Mucosa of gallbladder (tissue), 1 donor: ENCODE measurements at regions not wholly inside any gene's neighbourhood (a gene's known extent, or its start where the extent isn't known, plus 50 kb on each side); places are given as distances from the start of the nearest gene placed in this dataset.
"Not testable (repeated sequence)": the region's sequence is repeated elsewhere in the genome, so short reads cannot be mapped to it uniquely, and the experiment has no call there.

Experiments used
- DNase-seq: peaks from one replicate; pipeline ENCODE4 v3.0.0-alpha.2; 2020; ENCODE audit warnings: low spot score
- donor health status: DM: no; HTN: no; CAD: no.

DNA sequence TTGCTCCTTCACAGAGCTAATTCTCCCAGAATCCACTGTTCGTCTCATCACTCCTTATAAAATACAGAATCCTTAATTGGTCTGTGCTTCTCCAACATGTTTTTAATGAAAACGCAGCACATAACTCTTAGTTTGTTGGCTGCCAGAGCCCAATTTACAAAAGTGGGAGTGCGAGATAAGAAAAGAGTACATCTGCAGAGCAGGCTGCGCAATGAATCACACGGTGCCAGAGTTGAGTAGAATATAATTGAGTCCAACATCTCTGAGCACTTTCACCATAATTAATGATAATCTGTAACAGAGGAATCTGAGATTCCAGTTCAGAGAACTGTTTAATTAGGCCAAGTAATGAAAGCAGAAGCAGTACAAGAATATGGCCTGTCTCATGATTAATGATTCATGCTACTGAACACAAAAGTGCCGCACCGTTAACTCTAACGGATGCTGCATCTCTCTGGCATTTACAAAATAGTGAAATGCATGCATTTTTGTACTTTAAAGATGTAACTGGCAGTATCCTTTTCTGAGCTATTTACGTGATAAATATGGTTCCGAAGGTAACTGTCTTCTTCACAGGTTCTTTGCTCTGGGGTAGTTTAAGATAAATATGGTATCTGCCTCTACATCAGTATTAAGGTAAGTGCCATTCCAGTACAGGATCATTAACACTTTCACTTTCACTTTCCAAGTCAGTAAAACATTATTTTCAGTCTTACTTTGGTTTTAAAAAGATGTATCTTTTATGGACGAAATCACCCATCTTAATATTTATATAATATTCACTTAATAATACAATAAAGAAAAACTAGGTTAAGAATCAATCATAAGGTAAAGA lies 785.6 kb downstream of the NR4A2 start:
- DNase-seq, result no peak

DNA sequence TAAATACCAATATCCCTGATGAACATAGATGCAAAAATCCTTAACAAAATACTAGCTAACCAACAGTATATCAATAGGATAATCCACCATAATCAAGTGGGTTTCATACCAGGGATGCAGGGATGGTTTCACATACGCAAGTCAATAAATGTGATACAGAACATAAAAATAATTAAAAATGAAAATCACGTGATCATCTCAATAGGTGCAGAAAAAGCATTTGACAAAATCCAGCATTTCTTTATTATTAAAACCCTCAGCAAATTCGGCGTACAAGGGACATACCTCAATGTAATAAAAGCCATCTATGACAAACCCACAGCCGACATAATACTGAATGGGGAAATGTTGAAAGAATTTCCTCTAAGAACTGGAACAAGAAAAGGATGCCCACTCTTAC lies 793.5 kb downstream of the NR4A2 start:
- not testable (repeated sequence) for DNase-seq

DNA sequence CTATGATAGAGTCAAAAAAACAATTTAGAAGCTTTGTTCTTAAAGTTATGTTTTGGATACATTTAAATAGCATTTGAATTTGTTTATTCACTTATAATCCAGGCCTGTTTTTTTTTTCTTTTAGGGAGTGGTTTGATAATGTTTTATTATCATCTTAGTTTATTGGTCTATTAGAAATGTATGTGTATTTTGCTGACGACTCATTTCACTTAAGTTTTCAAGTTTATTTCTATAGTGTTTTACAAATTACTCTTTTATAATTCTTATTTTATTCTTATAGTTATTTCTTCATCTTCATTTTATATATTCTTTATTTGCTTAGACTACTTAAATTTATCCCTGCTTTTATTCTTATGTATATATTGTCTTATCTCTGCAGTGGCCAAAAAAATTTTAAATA lies 804.5 kb downstream of the NR4A2 start:
- no peak for DNase-seq

DNA sequence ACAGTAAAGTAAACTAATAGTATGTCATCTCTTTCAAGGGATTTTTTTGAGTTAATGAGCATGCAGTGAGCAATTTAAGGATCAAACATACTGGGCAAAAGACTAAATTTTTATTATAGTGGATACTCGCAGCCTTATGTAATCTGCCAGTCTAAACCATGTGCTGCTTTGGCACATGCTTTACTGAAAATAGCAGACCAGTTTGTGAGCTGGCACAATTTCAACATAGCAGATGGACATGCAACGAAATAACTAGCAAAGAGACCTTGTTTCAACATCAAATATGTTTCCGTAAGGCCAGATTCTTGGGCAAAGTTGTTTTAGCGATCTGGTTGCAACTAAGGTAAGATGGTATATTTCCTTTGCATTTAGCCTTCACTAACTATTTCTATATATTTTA lies 807.3 kb downstream of the NR4A2 start:
- DNase-seq, result no peak

- DNase-seq, result no peak
These were observed 812.9 kb downstream of the NR4A2 start for GRCh38 chr2:155519529-155520130.

GRCh38 chr2:155518094-155518493 lies 814.4 kb downstream of the NR4A2 start:
- no peak for DNase-seq

DNA sequence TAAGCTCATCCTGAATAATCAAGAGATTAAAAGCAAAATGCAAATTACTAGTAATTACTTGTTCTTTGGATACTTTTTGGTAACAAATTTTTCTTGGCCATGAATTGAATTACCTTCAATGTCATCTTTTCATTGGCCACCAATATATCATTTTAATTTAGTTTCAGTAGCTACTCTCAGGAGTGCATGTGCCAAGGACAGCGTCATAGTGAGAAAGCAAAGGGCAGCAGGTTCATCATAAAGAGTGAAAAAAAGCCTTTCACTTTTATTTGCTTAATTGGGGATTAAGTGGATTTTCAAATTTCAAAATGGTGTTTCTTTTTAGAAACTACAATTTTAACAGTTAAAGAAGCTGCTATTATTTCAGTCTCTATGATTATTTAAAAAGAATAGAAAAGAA lies 815.2 kb downstream of the NR4A2 start:
- DNase-seq, result no peak

GRCh38 chr2:155513248-155513647 lies 814.8 kb downstream of the KCNJ3 start:
- DNase-seq, result no peak

GRCh38 chr2:155502766-155503165 lies 804.3 kb downstream of the KCNJ3 start:
- no peak for DNase-seq

DNA sequence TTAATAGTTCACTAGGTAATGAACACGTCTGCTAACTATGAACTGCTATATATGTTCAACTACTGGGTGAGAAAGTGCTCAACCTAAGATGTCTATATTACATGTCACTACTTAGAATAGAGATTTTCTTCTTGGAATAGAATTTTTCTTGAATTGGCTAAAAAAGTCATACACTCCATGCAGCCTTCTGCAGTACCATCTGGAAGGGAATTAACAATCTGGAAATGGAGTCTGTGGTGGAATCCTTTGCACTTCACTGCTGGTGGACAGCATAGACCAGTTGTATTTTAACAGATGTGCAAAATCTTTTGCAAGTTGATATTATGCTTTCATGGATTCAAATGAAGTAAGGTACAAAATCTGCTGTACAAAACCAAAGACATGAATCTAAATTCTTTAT lies 799.6 kb downstream of the KCNJ3 start:
- no peak for DNase-seq

GRCh38 chr2:155494744-155495143 lies 796.2 kb downstream of the KCNJ3 start:
- DNase-seq, result no peak

DNA sequence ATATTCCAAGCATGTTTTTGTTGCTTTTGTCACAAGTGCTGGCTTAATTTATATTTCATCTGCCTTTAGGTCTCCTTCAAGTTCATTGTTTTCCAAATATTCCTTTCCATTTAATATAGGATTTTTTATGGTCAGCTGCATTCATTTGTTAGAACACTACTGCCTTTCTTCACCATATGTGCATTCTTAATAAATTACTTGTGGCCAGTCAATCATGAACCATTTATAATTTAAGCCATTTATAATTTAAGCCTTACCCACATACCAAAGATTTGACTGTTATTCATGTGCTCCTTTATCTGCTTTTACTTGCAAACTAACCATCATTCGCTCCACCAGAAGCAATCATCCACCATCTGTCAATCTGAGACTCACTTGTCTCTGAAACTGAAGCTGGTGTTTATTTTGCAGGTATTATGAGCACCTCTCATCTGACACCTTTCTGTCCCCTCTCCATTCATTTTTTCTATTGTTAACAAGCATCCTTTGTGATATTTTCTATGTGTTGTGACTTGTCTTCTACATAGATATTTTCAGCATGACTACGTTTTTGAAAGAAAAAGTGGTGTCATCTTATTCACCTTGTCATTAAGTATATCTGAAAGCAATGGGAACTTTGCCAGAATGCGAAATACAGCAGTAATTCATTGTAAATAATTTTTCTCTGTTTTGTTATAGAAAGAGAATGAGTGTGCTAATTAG lies 786.8 kb downstream of the KCNJ3 start:
- no peak for DNase-seq

DNA sequence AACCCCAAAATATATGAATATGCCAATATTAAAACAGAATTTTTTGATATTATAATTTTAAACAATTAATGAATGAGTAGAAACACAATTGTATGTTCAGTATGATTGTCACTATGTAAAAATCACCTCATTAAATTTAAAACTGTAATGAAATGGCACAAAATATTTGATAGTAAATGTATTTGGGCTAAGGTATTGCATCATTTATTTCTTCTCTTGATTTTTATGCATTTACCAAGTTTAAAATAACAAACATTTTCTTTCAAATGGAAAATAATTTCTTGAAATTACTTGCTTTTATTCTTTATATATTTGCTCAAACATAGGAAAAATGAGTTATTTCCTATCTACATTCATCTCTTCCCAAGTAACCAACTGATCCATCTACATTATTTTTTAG lies 782.6 kb downstream of the KCNJ3 start:
- DNase-seq, result no peak

GRCh38 chr2:155472018-155472417 lies 773.5 kb downstream of the KCNJ3 start:
- not testable (repeated sequence) for DNase-seq

DNA sequence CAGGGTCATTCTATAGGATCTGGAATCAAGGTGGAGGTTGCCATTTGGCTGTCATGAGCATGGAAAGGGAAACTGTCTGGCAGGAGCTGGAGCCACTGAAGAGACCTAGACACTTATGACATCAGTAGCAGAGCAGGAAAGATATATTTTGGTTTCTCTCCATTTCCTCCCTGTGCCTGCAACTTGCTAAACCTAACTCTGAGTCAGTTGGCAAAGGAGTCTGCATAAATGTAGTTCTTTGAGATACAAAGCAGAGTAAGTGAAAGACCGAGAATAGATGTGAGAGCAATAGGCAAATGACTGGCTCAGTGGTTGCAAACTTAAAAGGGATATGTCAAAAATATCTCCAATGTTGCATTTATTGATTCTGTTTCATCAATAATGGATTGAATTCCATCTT lies 757.7 kb downstream of the KCNJ3 start:
- no peak for DNase-seq

GRCh38 chr2:155442755-155443372 lies 744.4 kb downstream of the KCNJ3 start:
- DNase-seq, result peak; percentile 16

GRCh38 chr2:155442088-155442487 lies 743.6 kb downstream of the KCNJ3 start:
- DNase-seq, result no peak

DNA sequence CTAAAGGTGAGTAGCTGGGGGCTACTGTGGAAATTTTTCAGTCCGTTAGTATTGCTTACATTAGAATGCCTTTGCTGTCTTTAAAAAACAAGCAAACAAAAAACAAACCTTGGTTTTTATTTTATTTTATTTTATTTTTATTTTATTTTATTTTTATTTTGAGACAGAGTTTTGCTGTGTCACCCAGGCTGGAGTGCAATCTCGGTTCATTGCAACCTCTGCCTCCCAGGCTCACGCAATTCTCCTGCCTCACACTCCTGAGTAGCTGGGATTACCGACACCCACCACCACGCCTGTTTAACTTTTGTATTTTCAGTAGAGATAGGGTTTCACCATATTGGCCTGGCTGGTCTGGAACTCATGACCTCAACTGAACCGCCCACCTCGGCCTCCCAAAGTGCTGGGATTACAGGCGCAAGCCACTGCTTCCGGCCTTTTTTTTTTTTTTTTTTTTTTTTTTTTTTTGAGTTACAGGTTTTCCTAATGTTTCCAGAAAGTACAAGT lies 732.6 kb downstream of the KCNJ3 start:
- DNase-seq, result no peak

GRCh38 chr2:155427470-155427869 lies 729.0 kb downstream of the KCNJ3 start:
- DNase-seq, result no peak

DNA sequence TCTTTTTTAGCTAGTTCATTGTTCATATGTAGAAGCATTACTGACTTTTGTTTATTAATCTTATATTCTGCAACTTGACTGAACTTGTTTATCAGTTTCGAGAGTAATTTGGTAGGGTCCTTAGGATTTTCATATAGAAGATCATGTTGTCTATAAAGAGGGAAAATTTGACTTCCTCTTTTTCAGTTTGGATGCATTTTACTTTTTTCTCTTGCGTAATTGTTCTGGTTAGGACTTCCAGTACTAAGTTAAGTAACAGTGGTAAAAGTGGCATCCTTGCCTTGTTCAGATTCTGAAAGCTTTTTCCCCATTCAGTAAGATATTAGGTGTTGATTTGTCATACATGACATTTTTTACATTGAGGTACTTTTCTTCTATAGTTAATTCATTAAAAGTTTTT lies 726.0 kb downstream of the KCNJ3 start:
- DNase-seq, result no peak

DNA sequence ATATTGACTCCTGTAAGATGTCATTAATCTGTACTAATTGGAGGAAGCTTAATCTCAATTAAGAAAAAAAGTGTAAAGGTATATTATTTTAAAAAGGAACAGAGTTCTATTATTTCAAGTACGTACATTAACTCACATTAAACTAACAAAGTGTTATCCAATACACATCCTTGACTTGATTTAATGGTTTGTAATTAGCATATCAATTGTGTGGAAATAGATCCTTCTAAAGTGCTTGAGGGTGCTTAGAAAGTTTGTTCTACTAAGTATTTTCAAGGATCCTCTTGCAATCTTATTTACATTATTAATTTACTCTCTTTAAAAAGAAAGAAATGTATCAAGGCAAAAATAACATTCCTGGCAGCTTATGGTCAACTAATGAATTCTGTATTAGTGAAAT lies 720.3 kb downstream of the KCNJ3 start:
- DNase-seq, result no peak

- DNase-seq, result no peak
These were observed 714.1 kb downstream of the KCNJ3 start for GRCh38 chr2:155412598-155412997.
